IPS-NIHi11 (cell line): ENCODE measurements at regions not wholly inside any gene's neighbourhood (a gene's known extent, or its start where the extent isn't known, plus 50 kb on each side); places are given as distances from the start of the nearest gene placed in this dataset.

ENCODE experiments used
- DNase-seq: peaks from one replicate; pipeline ENCODE4 v3.0.0; 2012; ENCODE audit warnings: mixed read lengths, low spot score

GRCh38 chr7:67843001-67843565, 846.5 kb downstream of the TYW1 start:
- DNase-seq, result no peak

DNA sequence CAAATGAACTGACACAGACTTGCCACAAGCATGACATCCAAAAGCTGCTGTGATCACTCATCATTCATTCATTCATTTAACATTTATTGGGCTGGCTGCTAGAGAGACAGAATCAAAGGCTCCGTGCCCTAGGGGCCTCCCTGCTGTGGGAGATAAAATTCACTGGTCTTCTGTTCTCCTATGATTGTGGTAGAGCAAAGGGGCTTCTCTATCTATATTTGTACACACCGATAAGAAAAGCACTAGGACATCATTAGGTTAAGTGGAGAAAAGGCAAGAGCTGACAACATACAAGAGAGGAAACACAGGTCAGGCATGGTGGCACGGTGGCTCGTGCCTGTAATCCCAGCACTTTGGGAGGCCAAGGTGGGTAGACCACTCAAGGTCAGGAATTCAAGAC, 847.0 kb downstream of the TYW1 start:
- no peak for DNase-seq

- no peak for DNase-seq
These were observed 850.6 kb downstream of the TYW1 start for GRCh38 chr7:67847092-67847787.

DNA sequence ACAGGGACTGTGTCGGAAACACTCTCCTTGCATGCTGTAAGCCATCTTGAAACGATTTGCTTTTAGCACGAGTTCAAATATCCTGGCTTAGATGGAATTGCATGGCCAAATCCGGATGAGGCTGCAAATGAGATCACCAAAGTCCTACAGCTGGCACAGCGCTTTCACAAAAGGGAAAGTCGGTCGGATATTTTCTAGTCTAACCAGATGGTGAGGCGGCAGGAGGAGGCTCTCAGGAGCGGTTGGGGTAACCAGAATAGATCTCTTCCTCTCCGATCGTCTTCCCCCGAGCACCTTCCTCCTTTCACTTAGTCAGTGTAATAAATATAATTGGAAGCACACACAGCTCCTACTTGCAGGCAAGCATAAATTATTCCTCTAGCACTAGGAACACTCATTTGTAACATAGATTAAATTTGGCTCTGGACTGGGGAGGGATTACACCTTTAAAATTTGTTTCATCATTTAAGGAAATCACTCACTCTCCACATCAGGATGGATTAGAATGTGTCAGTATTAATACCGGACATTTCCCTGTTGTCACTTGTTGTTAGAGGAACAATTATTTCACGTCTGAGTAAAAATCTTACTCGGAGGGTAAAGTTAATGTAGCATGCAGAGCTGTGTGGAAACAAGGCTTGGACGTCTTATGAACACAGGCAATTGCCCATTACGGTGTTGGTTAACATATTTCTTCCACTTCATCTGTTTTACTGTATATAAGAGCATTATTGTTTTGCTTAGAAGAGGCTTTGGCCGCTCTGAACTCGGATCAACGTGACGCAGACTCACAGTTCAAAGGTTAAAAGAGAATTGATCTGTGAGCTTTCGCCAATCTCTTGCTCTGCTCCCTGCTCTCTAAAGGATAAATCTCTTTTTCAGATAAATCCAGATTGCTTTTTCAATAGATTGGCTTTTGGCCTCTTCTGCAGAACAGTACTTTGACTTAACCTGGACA, 857.9 kb downstream of the TYW1 start:
- no peak for DNase-seq

DNA sequence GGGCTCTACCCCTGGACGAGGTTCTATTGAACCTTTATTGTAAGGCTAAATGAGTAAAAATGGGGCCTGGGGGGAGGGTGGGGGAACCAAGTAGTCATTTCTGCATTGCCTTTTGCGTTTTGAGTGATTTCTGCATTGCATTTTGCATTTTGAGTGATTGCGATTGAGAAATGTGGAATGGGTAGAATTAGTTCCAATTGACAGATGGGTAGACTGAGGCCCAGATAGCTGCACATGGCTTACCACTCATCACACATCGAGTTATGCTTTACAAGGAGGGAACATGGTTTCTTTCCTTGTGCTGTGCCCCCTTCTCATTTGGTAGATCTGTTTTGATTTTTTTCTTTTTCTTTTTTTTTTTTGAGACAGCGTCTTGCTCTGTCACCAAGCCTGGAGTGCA, 858.7 kb downstream of the TYW1 start:
- no peak for DNase-seq

GRCh38 chr7:67856046-67856445, 859.4 kb downstream of the TYW1 start:
- peak; percentile 28 for DNase-seq

DNA sequence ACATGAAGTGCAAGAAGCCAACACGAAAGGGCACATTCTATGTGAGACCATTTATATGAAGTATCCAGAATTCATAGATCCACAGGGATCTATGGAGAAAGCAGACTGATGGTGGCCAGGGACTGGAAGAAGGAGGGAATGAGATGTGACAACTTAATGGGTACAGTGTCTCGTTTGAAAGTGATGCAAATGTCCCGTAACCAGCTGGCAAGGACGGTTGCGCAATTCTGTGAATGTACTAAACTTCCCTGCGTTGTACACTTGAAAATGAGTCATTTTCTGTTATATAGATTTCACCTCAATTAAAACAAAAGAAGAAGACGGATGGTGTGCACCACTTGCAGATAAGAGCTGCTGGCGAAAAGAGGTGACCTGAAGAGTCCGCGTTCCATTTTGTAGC, 861.1 kb downstream of the TYW1 start:
- no peak for DNase-seq

DNA sequence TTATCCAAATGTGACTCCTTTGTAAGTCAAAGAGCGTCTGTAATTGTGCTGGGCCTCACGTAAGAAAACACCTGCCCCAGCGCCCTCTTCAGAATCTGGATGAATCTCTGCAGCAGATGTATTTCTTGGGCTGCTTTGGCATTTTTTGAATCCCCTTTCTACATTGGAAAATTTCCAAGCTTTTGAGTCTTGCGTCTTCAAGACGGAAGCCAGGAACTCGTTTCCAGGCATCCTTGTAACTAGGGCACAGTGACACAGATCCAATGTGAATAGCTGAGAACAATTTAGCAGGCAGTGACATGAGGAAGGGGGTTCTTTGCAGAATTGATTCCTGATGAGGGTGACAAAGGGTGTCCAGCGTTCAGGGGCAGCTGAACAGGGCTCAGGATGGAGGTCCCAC, 862.3 kb downstream of the TYW1 start:
- no peak for DNase-seq

- no peak for DNase-seq
These were observed 867.3 kb downstream of the TYW1 start for GRCh38 chr7:67863911-67864310.

- DNase-seq, result no peak
These were observed 869.4 kb downstream of the TYW1 start for GRCh38 chr7:67866054-67866453.

DNA sequence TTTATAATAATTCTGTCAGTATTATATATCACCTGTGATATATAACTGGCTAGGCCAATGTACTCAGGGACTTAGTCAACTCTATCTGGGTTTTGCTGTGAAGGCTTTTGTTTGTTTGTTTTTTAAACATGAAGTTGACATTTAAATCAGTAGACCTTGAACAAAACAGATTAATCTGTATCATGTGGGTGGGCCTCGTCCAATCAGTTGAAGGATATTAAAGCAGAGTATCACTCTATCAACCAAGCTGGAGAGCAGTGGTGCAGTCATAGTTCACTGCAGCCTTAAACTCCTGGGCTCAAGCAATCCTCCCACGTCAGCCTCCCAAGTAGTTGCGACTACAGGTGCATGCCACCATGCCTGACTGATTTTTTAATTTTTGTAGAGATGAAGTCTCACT, 870.2 kb downstream of the TYW1 start:
- DNase-seq, result no peak

GRCh38 chr7:67870396-67870795, 873.8 kb downstream of the TYW1 start:
- DNase-seq, result no peak

GRCh38 chr7:67875558-67875957, 878.9 kb downstream of the TYW1 start:
- no peak for DNase-seq

GRCh38 chr7:67878808-67879207, 882.2 kb downstream of the TYW1 start:
- no peak for DNase-seq

GRCh38 chr7:67882843-67883242, 886.2 kb downstream of the TYW1 start:
- no peak for DNase-seq

DNA sequence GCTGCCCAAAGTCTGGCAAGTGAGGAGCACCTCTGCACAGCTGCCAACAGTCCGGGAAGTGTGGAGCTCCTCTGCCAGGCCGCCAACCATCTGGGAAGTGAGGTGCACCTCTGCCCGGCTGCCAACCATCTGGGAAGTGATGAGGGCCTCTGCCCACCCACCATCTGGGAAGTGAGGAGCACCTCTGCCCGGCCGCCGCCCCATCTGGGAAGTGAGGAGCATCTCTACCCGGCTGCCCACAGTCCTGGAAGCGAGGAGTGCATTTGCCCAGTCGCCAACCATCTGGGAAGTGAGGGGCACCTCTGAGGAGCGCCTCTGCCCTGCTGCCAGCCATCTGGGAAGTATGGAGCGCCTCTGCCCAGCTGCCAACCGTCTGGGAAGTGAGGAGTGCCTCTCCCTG, 893.7 kb downstream of the TYW1 start:
- no peak for DNase-seq

DNA sequence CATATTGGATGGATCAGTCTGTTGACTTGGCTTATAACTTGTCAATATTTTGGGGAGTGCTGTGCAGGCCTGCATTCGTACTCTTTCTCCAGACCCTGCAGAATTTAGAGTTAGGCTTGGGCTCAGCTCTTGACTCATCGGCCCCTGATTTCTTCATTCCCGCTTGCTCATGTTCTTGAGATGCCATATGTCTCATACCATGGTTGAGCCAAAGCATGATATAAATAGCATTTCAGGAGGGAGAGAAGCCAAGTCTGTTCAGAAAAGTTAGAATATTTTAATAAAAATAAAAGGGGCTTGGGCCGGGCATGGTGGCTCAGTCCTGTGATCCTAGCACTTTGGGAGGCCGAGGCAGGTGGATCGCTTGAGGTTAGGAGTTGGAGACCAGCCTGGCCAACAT, 898.1 kb downstream of the TYW1 start:
- DNase-seq, result no peak

GRCh38 chr7:67896721-67897120, 900.1 kb downstream of the TYW1 start:
- DNase-seq, result no peak

DNA sequence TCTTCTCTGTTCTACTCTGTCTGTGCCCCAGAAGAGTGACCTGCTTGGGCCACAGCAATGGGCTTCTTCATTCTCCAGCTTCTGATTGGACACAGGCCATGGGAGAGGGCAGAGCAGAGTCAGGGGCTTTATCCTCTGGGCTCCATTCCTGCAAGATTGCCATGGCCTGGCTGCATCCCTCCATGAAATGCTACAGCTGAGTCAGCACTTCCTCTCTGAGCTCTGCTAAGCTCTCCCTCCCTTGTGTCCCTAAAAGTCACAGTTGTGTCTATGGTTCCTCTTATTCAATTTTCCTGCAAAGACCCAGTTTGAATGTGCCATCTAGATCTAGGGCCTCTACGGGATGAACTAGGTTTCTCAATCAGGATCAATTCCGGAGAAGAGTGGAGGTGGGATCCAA, 903.8 kb downstream of the TYW1 start:
- no peak for DNase-seq

GRCh38 chr7:67901808-67902480, 905.3 kb downstream of the TYW1 start:
- no peak for DNase-seq

DNA sequence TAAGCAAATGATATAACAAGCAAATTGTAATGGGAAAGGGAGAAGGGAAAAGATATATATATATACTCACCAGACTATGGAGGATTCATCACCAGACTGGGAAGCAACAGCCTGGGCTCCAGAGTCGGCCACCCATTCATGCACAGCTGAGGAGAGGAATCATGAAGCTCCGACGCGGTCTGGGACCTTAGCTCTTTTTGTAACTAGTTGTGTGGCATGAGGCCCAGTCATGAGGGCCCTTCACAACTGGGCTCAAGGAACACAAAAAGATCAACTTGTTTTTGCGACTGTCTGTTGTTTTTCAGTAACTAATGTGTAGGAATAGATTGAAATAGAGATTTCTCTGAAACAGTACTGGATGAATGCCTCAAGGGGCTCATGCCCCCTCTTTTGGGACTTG, 911.2 kb downstream of the TYW1 start:
- DNase-seq, result no peak

- no peak for DNase-seq
These were observed 915.8 kb downstream of the TYW1 start for GRCh38 chr7:67912437-67912836.

GRCh38 chr7:67913604-67914003, 917.0 kb downstream of the TYW1 start:
- DNase-seq, result no peak
